HepG2 (cell line): ENCODE measurements at regions not wholly inside any gene's neighbourhood (a gene's known extent, or its start where the extent isn't known, plus 50 kb on each side); places are given as distances from the start of the nearest gene placed in this dataset.

Source experiments
- ATAC-seq: fragments of 200-7000 bp; cut with Tn5 transposase; 3 replicates; pipeline ENCODE4 v1.9.1; 2020; ENCODE audit warnings: mild to moderate bottlenecking, moderate library complexity
- BruUV-seq: library from RNA; stranded (reverse); fragments of 400-500 nt; replicated peaks from 2 replicates; lab custom pipeline; 2021; lab: Mats Ljungman, UMichigan
- CTCF ChIA-PET: fragments of 300-600 bp; formaldehyde crosslinking; extraction: SDS; loops from one replicate; lab custom pipeline; 2021; ENCODE audit warnings: low total read pairs, inconsistent platforms, low intra/inter-chr PET ratio; lab: Yijun Ruan, JAX
- POLR2A ChIA-PET: fragments of 350-600 bp; sonication (Branson Sonifier 250); formaldehyde crosslinking; loops from one replicate; lab custom pipeline; 2020; ENCODE audit warnings: antibody characterized with exemption, inconsistent platforms; lab: Yijun Ruan, JAX
- DNase-seq: peaks from one replicate; pipeline ENCODE4 v3.0.0-alpha.2; 2015; ENCODE audit warnings: low spot score
- FAIRE-seq: peaks from 3 replicates; lab custom pipeline; 2011; peaks lifted over from hg19 to GRCh38; lab: Jason Lieb, UNC
- H2AFZ ChIP-seq: one replicate; pipeline ENCODE4 v1.6.1; 2011; ENCODE audit warnings: low read length, inconsistent platforms
- H3K27ac ChIP-seq: fragments of 300-600 bp; 3 replicates; pipeline ENCODE4 v1.8.0; 2011; ENCODE audit warnings: mixed run types, mild to moderate bottlenecking, mixed read lengths, low read length, inconsistent platforms; ENCODE audit not compliant: insufficient read depth; ENCODE audit errors: extremely low read length
- H3K27me3 ChIP-seq, 2 experiments: fragments of 200-600 bp in 1 of 2; 2 replicates in 1 of 2; 3 replicates in 1 of 2; pipeline versions ENCODE4 v1.6.0 to v1.8.0; 2011; ENCODE audit warnings: low read length in 2 of 2, mild to moderate bottlenecking in 2 of 2, moderate library complexity in 2 of 2, inconsistent platforms in 1 of 2; ENCODE audit not compliant: insufficient read depth in 2 of 2, control insufficient read depth in 1 of 2
- H3K36me3 ChIP-seq, 2 experiments: fragments of 200-600 bp in 1 of 2; replicated peaks in 1 of 2; 2 replicates in 1 of 2; 3 replicates in 1 of 2; pipeline versions ENCODE4 v1.5.1 to v1.8.0; 2011; ENCODE audit warnings: low read length in 2 of 2, inconsistent platforms in 1 of 2; ENCODE audit not compliant: insufficient read depth in 2 of 2, control insufficient read depth in 1 of 2
- H3K4me1 ChIP-seq: 2 replicates; pipeline ENCODE4 v1.5.1; 2012; ENCODE audit warnings: low read length, inconsistent platforms; ENCODE audit not compliant: insufficient read depth
- H3K4me2 ChIP-seq: 2 replicates; pipeline ENCODE4 v1.6.0; 2011; ENCODE audit warnings: low read depth, low read length, inconsistent platforms
- H3K4me3 ChIP-seq, 3 experiments: fragments of 200-600 bp in 1 of 3; sonication (generic), shearing (Covaris generic) in 1 of 3; replicated peaks in 1 of 3; 2 replicates each; pipeline ENCODE4 v1.5.1; 2011 to 2016; ENCODE audit warnings: low read length in 3 of 3, inconsistent platforms in 2 of 3, low read depth in 2 of 3, mild to moderate bottlenecking in 2 of 3, control low read depth in 1 of 3, mixed read lengths in 1 of 3; ENCODE audit not compliant: insufficient read depth in 1 of 3
- H3K79me2 ChIP-seq: one replicate; pipeline ENCODE4 v1.6.1; 2011; ENCODE audit warnings: low read length, inconsistent platforms; ENCODE audit not compliant: insufficient read depth
- H3K9ac ChIP-seq: 2 replicates; pipeline ENCODE4 v1.6.0; 2011; ENCODE audit warnings: mild to moderate bottlenecking, low read depth, low read length, inconsistent platforms; ENCODE audit not compliant: insufficient read depth
- H3K9me3 ChIP-seq: 2 replicates; pipeline ENCODE4 v1.5.1; 2012; ENCODE audit warnings: mild to moderate bottlenecking, low read length
- H4K20me1 ChIP-seq: 2 replicates; pipeline ENCODE4 v1.6.0; 2011; ENCODE audit warnings: inconsistent platforms, mild to moderate bottlenecking, low read length, moderate library complexity; ENCODE audit not compliant: insufficient read depth
- CEBPB ChIP-seq: IDR thresholded peaks from 2 replicates; pipeline ENCODE4 v1.6.1; 2011; ENCODE audit warnings: low read depth, low read length, improper control_type of control experiment, borderline replicate concordance
- EHMT2 ChIP-seq: fragments of 200-600 bp; sonication (generic); IDR thresholded peaks from 2 replicates; pipeline ENCODE4 v1.7.0; 2017; ENCODE audit warnings: antibody characterized with exemption, low read depth, low read length, borderline replicate concordance
- FOXK1 ChIP-seq: sonication (generic); formaldehyde crosslinking; IDR thresholded peaks from 2 replicates; pipeline ENCODE4 v1.4.0; 2020; ENCODE audit warnings: low read depth, missing genetic modification reagents, borderline replicate concordance
- GATAD2A ChIP-seq: IDR thresholded peaks from 2 replicates; pipeline ENCODE4 v1.6.1; 2016
- HDAC2 ChIP-seq: sonication (generic); formaldehyde crosslinking; IDR thresholded peaks from 2 replicates; pipeline ENCODE4 v1.4.0; 2020; ENCODE audit warnings: missing genetic modification reagents
- HES4 ChIP-seq: sonication (generic); formaldehyde crosslinking; IDR thresholded peaks from 2 replicates; pipeline ENCODE4 v1.9.0; 2021; ENCODE audit warnings: mild to moderate bottlenecking, missing genetic modification reagents, borderline replicate concordance
- NCOR1 ChIP-seq: fragments of 200-600 bp; sonication (generic); IDR thresholded peaks from 2 replicates; pipeline ENCODE4 v1.7.0; 2017; ENCODE audit warnings: antibody characterized with exemption, low read length, borderline replicate concordance
- NFRKB ChIP-seq: fragments of 450-650 bp; IDR thresholded peaks from 2 replicates; pipeline ENCODE4 v1.6.1; 2017
- ZFP1 ChIP-seq: IDR thresholded peaks from 2 replicates; pipeline ENCODE4 v1.6.1; 2016
- ZNF160 ChIP-seq: sonication (generic); formaldehyde crosslinking; IDR thresholded peaks from 2 replicates; pipeline ENCODE4 v1.8.0; 2022; ENCODE audit warnings: mild to moderate bottlenecking, inconsistent platforms, missing genetic modification reagents
- ZNF180 ChIP-seq: sonication (generic); formaldehyde crosslinking; IDR thresholded peaks from 2 replicates; pipeline ENCODE4 v1.4.0; 2020; ENCODE audit warnings: low read depth, missing genetic modification reagents, borderline replicate concordance
- ZNF251 ChIP-seq: sonication (generic); formaldehyde crosslinking; IDR thresholded peaks from 2 replicates; pipeline ENCODE4 v1.9.0; 2021; ENCODE audit warnings: mild to moderate bottlenecking, missing genetic modification reagents
- ZNF3 ChIP-seq: IDR thresholded peaks from 2 replicates; pipeline ENCODE4 v1.7.0; 2017; ENCODE audit warnings: inconsistent platforms
- ZNF660 ChIP-seq: sonication (generic); formaldehyde crosslinking; IDR thresholded peaks from 2 replicates; pipeline ENCODE4 v1.5.1; 2020; ENCODE audit warnings: mild to moderate bottlenecking, low read depth, missing genetic modification reagents, borderline replicate concordance
- ZNF772 ChIP-seq: sonication (generic); formaldehyde crosslinking; IDR thresholded peaks from 2 replicates; pipeline ENCODE4 v1.5.0; 2020; ENCODE audit warnings: mild to moderate bottlenecking, missing genetic modification reagents
- WGBS: methylation state at CpG from one replicate; pipeline ENCODE4 v1.1.6; 2017; ENCODE audit warnings: low lambda C conversion rate; 5-methylcytosine and 5-hydroxymethylcytosine counted together
- in situ Hi-C: cut with HindIII; loops from 2 replicates; pipeline ENCODE4 v1.10.0; 2017; ENCODE audit warnings: low pct_unique_long_range_greater_than_20kb; ENCODE audit not compliant: extremely low pct_ligation_motif_present
- intact Hi-C: fragments of 100-400 bp; cut with micrococcal nuclease; formaldehyde crosslinking; loops from one replicate; pipeline ENCODE4 v1.10.0; 2022; ENCODE audit not compliant: unreplicated experiment
- TF ChIP-seq, protein P1 (sequence below): IDR thresholded peaks from 2 replicates; pipeline ENCODE4 v1.6.1; 2016
- TF ChIP-seq, protein P2 (sequence below): sonication (generic); formaldehyde crosslinking; IDR thresholded peaks from 2 replicates; pipeline ENCODE4 v1.8.0; 2022; ENCODE audit warnings: mild to moderate bottlenecking, missing genetic modification reagents, borderline replicate concordance

DNA sequence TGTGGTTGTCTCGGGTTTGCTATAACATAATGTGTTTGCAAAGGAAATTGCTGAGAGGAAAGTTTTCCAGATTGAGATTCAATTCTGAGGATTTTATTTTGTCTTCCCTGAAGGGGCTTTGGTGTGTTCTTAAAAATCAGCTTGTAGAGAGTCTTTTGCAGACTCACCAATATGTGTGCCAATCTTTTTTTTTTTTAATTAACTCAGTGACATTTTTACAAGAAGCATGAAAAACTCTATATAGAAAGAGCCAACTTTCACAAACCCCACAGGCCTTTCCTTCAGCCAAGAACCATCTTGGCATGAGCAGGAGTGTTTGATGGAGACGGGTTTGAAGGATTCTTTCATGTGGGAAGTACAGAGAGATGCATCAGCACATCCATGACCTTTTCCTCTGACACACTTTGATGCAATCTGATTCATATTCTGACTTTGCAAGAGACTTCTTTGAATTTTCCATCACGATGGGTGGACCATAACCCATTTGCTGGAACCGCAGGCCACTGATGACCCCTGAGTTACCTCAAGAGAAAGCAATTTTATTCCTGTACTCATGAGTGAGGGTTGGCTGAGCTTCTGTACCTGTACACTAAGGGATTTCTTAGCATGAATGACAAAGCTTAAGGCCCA, 892.6 kb downstream of the XPNPEP1 start:
- in situ Hi-C loops = no loop called here
- Histone ChIP-seq H3K27me3 (no peaks in the 10 kb centered on the region), H3K9ac (no peak overlapping the region), H3K36me3 (no peaks in the 10 kb centered on the region), H3K27ac (no peak overlapping the region), H3K4me2 (no peak overlapping the region), H2AFZ (no peak overlapping the region), H3K4me3 (no peak overlapping the region), H4K20me1 (no peaks in the 10 kb centered on the region), H3K9me3 (no peaks in the 10 kb centered on the region), H3K79me2 (no peaks in the 10 kb centered on the region), H3K4me1 (no peaks in the 10 kb centered on the region)
- 12% methylated on average over 4 of the region's 4 CpGs for WGBS
- no peak for TF ChIP-seq HDAC2 (CRISPR knock-in tag)
- no peak for TF ChIP-seq HES4
- TF ChIP-seq ZNF3 = no peak
- TF ChIP-seq, protein P1, sequence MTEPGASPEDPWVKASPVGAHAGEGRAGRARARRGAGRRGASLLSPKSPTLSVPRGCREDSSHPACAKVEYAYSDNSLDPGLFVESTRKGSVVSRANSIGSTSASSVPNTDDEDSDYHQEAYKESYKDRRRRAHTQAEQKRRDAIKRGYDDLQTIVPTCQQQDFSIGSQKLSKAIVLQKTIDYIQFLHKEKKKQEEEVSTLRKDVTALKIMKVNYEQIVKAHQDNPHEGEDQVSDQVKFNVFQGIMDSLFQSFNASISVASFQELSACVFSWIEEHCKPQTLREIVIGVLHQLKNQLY (CRISPR knock-in tag) = no peak
- TF ChIP-seq NFRKB = no peak
- intact Hi-C loops = no loop called here
- CTCF ChIA-PET = no interaction called here
- ATAC-seq (no peak), DNase-seq (no peak), FAIRE-seq (no peak)
- POLR2A ChIA-PET = no interaction called here
- BruUV-seq = no TSS peak

DNA sequence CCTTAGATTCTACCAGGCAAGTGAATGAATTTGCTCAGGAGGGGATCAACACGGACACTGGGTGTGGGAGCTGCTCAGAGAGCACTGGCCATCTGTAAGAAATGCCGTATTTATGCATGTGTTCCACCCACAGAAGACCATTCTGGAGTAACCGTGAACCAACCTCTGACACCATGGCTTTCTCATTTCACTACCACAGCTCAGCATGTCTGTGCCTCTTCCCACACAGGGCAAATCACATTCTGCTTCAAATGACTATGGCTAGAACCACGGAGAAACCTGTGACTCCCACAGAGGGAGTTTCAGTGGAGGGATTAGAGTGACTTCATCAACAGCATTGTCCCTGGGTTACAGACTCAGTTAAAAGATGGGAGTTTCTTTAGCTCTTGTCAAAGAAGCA, 893.4 kb downstream of the XPNPEP1 start:
- no TSS peak for BruUV-seq
- no peak for DNase-seq
- H3K36me3 ChIP-seq = no peaks in the 10 kb centered on the region
- intact Hi-C loops = no loop called here
- H3K4me3 ChIP-seq = no peak overlapping the region
- 5% methylated on average over 4 of the region's 4 CpGs for WGBS
- ATAC-seq = no peak
- ChIA-PET POLR2A (no interaction called here), CTCF (no interaction called here)
- H2AFZ ChIP-seq = no peak overlapping the region
- no peak for FAIRE-seq
- no peak overlapping the region for H3K9ac ChIP-seq
- in situ Hi-C loops = no loop called here
- no peaks in the 10 kb centered on the region for H3K27me3 ChIP-seq
- H3K79me2 ChIP-seq = no peaks in the 10 kb centered on the region
- no peaks in the 10 kb centered on the region for H3K9me3 ChIP-seq
- H3K4me1 ChIP-seq = no peaks in the 10 kb centered on the region
- H3K27ac ChIP-seq = no peak overlapping the region
- no peak overlapping the region for H3K4me2 ChIP-seq
- no peaks in the 10 kb centered on the region for H4K20me1 ChIP-seq
- TF ChIP-seq NCOR1 = no peak
- TF ChIP-seq CEBPB = no peak
- TF ChIP-seq ZNF772 (CRISPR knock-in tag) = no peak
- TF ChIP-seq FOXK1 (CRISPR knock-in tag) = no peak
- TF ChIP-seq GATAD2A (CRISPR knock-in tag) = no peak
- no peak for TF ChIP-seq ZNF660 (CRISPR knock-in tag)
- TF ChIP-seq ZNF180 = no peak
- no peak for TF ChIP-seq ZNF251 (CRISPR knock-in tag)
- TF ChIP-seq, protein P2, sequence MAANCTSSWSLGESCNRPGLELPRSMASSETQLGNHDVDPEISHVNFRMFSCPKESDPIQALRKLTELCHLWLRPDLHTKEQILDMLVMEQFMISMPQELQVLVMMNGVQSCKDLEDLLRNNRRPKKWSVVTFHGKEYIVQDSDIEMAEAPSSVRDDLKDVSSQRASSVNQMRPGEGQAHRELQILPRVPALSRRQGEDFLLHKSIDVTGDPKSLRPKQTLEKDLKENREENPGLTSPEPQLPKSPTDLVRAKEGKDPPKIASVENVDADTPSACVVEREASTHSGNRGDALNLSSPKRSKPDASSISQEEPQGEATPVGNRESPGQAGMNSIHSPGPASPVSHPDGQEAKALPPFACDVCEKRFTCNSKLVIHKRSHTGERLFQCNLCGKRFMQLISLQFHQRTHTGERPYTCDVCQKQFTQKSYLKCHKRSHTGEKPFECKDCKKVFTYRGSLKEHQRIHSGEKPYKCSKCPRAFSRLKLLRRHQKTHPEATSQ = no peak
- no peak for TF ChIP-seq ZNF160 (CRISPR knock-in tag)
- no peak for TF ChIP-seq ZFP1
- no peak for TF ChIP-seq EHMT2
